Esophagus squamous epithelium (tissue), 5 donors: ENCODE measurements at regions not wholly inside any gene's neighbourhood (a gene's known extent, or its start where the extent isn't known, plus 50 kb on each side); places are given as distances from the start of the nearest gene placed in this dataset.

Experiments
- DNase-seq: peaks from one replicate; lab custom pipeline; 2025; lab: John Stamatoyannopoulos, UW
- H3K27ac ChIP-seq, 4 donors: fragments of 200-600 bp; sonication (generic); one replicate each; pipeline ENCODE4 v1.5.1; 2016 to 2019; ENCODE audit warnings: mild to moderate bottlenecking in 1 of 4
- H3K27me3 ChIP-seq, 4 donors: fragments of 200-600 bp; sonication (generic); 1 replicate in 3 of 4; 2 replicates in 1 of 4; pipeline versions ENCODE4 v1.5.1 to v1.6.0; 2017 to 2021; ENCODE audit warnings: antibody characterized with exemption in 1 of 4
- H3K36me3 ChIP-seq, 3 donors: fragments of 200-600 bp; sonication (generic); one replicate each; pipeline ENCODE4 v1.5.1; 2016 to 2019
- H3K4me1 ChIP-seq, 3 donors: fragments of 200-600 bp; sonication (generic); one replicate each; pipeline ENCODE4 v1.5.1; 2017 to 2019
- H3K4me3 ChIP-seq, 4 donors: fragments of 200-600 bp; sonication (generic); 1 replicate in 3 of 4; 2 replicates in 1 of 4; pipeline ENCODE4 v1.5.1; 2016 to 2019; ENCODE audit warnings: mild to moderate bottlenecking in 2 of 4, moderate library complexity in 1 of 4
- H3K9me3 ChIP-seq, 3 donors: fragments of 200-600 bp; sonication (generic); one replicate each; pipeline ENCODE4 v1.5.1; 2016 to 2019
- POLR2A ChIP-seq, 4 donors: fragments of 450-650 bp; IDR thresholded peaks; one replicate each; pipeline ENCODE4 v1.6.1; 2017; ENCODE audit warnings: antibody characterized with exemption in 4 of 4, mild to moderate bottlenecking in 4 of 4, moderate library complexity in 3 of 4
- WGBS, 2 donors: methylation state at CpG; one replicate each; pipeline ENCODE4 v1.1.5; 2018; 5-methylcytosine and 5-hydroxymethylcytosine counted together
- intact Hi-C: fragments of 100-400 bp; cut with DNase I; formaldehyde crosslinking; loops from one replicate; pipeline ENCODE4 v1.15.0; 2022
- small RNA-seq, 4 donors: library from RNA; depleted of rRNA; stranded (forward); fragments of <200 nt; gene quantifications; one replicate each; pipeline ENCODE3, GENCODE V24; 2016
- TF ChIP-seq, protein P1 (sequence below), 6 experiments: fragments of 450-650 bp in 4 of 6; fragments of 200-600 bp in 2 of 6; sonication (generic) in 2 of 6; IDR thresholded peaks; one replicate each; pipeline ENCODE4 v1.5.1; 2016 to 2019; ENCODE audit warnings: antibody characterized with exemption in 6 of 6, mild to moderate bottlenecking in 4 of 6, moderate library complexity in 4 of 6
- donor health status: DM: yes; HTN: yes; CAD: no.

- no peak overlapping the region for H3K27ac ChIP-seq
- DNase-seq: no peak
- intact Hi-C loops: no loop called here
- TF ChIP-seq, protein P1, sequence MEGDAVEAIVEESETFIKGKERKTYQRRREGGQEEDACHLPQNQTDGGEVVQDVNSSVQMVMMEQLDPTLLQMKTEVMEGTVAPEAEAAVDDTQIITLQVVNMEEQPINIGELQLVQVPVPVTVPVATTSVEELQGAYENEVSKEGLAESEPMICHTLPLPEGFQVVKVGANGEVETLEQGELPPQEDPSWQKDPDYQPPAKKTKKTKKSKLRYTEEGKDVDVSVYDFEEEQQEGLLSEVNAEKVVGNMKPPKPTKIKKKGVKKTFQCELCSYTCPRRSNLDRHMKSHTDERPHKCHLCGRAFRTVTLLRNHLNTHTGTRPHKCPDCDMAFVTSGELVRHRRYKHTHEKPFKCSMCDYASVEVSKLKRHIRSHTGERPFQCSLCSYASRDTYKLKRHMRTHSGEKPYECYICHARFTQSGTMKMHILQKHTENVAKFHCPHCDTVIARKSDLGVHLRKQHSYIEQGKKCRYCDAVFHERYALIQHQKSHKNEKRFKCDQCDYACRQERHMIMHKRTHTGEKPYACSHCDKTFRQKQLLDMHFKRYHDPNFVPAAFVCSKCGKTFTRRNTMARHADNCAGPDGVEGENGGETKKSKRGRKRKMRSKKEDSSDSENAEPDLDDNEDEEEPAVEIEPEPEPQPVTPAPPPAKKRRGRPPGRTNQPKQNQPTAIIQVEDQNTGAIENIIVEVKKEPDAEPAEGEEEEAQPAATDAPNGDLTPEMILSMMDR (IDR thresholded peaks at IDR 0.05): no peak
- TF ChIP-seq POLR2A (IDR thresholded peaks at IDR 0.05): no peak
- 43 to 58% methylated on average over 2 of the region's 2 CpGs for WGBS, 2 donors
- no peaks in the 10 kb centered on the region for H3K36me3 ChIP-seq
- H3K4me3 ChIP-seq: no peak overlapping the region
- no peaks in the 10 kb centered on the region for H3K4me1 ChIP-seq
- no peaks in the 10 kb centered on the region for H3K27me3 ChIP-seq
- H3K9me3 ChIP-seq: no peaks in the 10 kb centered on the region
These were observed 67.6 kb upstream of the ST6GALNAC5 start for GRCh38 chr1:76799700-76800099.

DNA sequence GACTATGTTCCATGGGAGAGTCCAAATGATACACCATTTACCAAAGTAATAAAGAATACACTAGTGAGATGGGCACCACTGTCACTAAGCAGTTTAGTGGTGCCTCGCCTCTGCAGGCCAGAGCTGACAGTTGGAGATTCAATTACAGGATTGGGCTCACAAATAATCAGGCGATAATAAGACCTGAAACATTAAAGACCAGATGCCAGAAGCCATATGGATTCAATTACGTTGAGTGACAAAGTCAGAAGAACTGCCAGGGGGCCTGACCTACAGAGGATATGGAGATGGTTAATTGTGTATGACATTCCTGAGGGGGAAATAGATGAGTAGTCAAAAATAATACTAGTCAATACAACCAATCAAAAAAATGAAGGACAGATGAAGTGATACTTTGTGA is 65.2 kb upstream of the ST6GALNAC5 start:
- 57 to 73% methylated on average over 3 of the region's 3 CpGs for WGBS, 2 donors
- Histone ChIP-seq H3K4me1 (no peaks in the 10 kb centered on the region), H3K27me3 (no peaks in the 10 kb centered on the region), H3K36me3 (no peaks in the 10 kb centered on the region), H3K9me3 (no peaks in the 10 kb centered on the region), H3K4me3 (no peak overlapping the region), H3K27ac (no peak overlapping the region)
- no peak for TF ChIP-seq POLR2A (IDR thresholded peaks at IDR 0.05)
- TF ChIP-seq, protein P1 (IDR thresholded peaks at IDR 0.05): no peak
- intact Hi-C loops: no loop called here
- no peak for DNase-seq

DNA sequence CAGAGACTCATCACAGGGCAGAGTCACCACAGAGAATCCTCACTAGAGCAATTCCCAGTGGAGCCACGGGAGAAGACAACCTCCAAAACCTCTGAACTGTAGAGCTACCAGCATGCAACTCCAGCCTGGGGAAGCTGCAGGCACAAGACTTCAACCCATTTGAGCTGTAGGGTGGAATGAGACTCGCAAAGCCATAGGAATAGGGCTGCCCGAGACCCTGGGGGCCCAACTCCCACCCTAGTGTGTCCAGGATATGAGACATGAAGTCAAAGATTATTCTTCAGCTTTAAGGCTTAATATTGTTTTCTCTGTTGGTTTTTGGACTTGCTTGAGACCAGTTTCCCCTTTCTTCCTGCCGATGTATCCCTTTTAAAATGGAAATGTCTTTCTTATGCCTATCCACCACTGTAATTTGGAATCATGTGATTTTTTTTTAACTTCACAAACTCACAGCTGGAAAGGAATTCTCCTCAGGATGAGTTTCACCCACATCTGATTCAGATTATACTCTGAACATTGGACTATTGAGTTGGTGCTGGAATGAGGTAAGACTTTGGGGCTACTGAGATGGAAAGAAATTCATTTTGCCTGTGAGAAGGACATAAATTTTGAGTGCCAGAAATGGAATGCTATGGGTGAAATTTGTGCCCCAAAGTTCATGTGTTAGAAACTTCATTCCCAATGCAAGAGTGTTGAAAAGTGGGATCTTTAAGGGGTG is 59.6 kb upstream of the ST6GALNAC5 start:
- DNase-seq: no peak
- no peaks in the 10 kb centered on the region for H3K4me1 ChIP-seq
- 58 to 86% methylated on average over 4 of the region's 4 CpGs for WGBS, 2 donors

More for the DNA sequence above, 59.6 kb upstream of the ST6GALNAC5 start:
- no peak for TF ChIP-seq POLR2A (IDR thresholded peaks at IDR 0.05)
- Histone ChIP-seq H3K27me3 (no peaks in the 10 kb centered on the region), H3K36me3 (no peaks in the 10 kb centered on the region), H3K9me3 (no peaks in the 10 kb centered on the region), H3K27ac (no peak overlapping the region), H3K4me3 (no peak overlapping the region)
- intact Hi-C loops: no loop called here

Small RNA genes lying in the stretch of these regions (small RNA-seq; reads per million reads assigned to genes)
- 0 reads per million in 4 donors for gene RNU6-161P
